ENCODE measurements at regions not wholly inside any gene's neighbourhood (a gene's known extent, or its start where the extent isn't known, plus 50 kb on each side); places are given as distances from the start of the nearest gene placed in this dataset.

- DNase-seq (ENCODE audit: low spot score): no peak
- H3K9ac ChIP-seq (ENCODE audit: low read depth in 1 of 2, low read length in 2 of 2): no peak overlapping the region
- no peaks in the 10 kb centered on the region for H3K4me1 ChIP-seq (ENCODE audit: control insufficient read depth in 4 of 4, insufficient read depth in 4 of 4, low read length in 3 of 4)
- WGBS: 55% methylated on average over 1 of the region's 1 CpG
- H3K27ac ChIP-seq (ENCODE audit: low read depth in 1 of 2, low read length in 2 of 2): no peak overlapping the region
- peaks cover 0 to 2% (median 0%) of the 10 kb centered on the region in 4 donors for H3K9me3 ChIP-seq (ENCODE audit: control insufficient read depth in 4 of 4, low read length in 3 of 4)
- no peaks in the 10 kb centered on the region for H3K36me3 ChIP-seq (ENCODE audit: control insufficient read depth in 4 of 4, insufficient read depth in 3 of 4, low read depth in 1 of 4, low read length in 3 of 4)
- no peak overlapping the region for H3K4me3 ChIP-seq (ENCODE audit: low read depth in 1 of 3, low read length in 3 of 3)
- TF ChIP-seq MAX (IDR thresholded peaks at IDR 0.05): no peak
- TF ChIP-seq, protein P1, sequence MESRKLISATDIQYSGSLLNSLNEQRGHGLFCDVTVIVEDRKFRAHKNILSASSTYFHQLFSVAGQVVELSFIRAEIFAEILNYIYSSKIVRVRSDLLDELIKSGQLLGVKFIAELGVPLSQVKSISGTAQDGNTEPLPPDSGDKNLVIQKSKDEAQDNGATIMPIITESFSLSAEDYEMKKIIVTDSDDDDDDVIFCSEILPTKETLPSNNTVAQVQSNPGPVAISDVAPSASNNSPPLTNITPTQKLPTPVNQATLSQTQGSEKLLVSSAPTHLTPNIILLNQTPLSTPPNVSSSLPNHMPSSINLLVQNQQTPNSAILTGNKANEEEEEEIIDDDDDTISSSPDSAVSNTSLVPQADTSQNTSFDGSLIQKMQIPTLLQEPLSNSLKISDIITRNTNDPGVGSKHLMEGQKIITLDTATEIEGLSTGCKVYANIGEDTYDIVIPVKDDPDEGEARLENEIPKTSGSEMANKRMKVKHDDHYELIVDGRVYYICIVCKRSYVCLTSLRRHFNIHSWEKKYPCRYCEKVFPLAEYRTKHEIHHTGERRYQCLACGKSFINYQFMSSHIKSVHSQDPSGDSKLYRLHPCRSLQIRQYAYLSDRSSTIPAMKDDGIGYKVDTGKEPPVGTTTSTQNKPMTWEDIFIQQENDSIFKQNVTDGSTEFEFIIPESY (IDR thresholded peaks at IDR 0.05): no peak
- TF ChIP-seq TAF1 (conservative IDR thresholded peaks at IDR 0.05): no peak
- TF ChIP-seq, protein P2, sequence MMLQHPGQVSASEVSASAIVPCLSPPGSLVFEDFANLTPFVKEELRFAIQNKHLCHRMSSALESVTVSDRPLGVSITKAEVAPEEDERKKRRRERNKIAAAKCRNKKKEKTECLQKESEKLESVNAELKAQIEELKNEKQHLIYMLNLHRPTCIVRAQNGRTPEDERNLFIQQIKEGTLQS (IDR thresholded peaks at IDR 0.05): no peak
- TF ChIP-seq RXRA (IDR thresholded peaks at IDR 0.05): no peak
- no peak for TF ChIP-seq JUND (IDR thresholded peaks at IDR 0.05)
- no peaks in the 10 kb centered on the region for H3K27me3 ChIP-seq (ENCODE audit: control insufficient read depth in 4 of 4, insufficient read depth in 4 of 4, low read length in 3 of 4)
Measured at GRCh38 chr4:144384408-144384807, 243.9 kb upstream of the GYPA start.

DNA sequence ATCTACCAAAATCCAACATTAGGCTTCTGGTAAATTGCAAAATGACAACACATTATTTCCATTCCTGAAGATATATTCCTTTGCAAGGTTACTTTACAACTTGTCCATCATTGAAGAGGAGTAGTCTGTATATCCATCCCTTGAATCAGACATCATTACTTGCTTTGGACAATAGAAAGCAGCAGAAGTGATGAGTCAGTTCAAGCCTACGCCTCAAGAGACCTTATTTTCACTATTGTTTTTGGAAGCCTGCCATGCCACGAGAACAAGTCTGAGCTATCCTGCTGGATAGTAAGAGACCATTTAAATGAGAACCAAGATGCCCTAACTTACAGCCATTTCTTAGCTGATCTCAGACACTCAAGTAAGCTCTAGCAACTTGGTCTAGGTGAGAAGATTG, 246.0 kb upstream of the HHIP start:
- no peak overlapping the region for H3K4me3 ChIP-seq (ENCODE audit: low read depth in 1 of 3, low read length in 3 of 3)
- 49% methylated on average over 2 of the region's 2 CpGs for WGBS
- DNase-seq (ENCODE audit: low spot score): no peak

More for the DNA sequence above, 246.0 kb upstream of the HHIP start:
- Histone ChIP-seq H3K36me3 (ENCODE audit: control insufficient read depth in 4 of 4, insufficient read depth in 3 of 4, low read depth in 1 of 4, low read length in 3 of 4) (no peaks in the 10 kb centered on the region), H3K4me1 (ENCODE audit: control insufficient read depth in 4 of 4, insufficient read depth in 4 of 4, low read length in 3 of 4) (no peaks in the 10 kb centered on the region), H3K9me3 (ENCODE audit: control insufficient read depth in 4 of 4, low read length in 3 of 4) (no peaks in the 10 kb centered on the region), H3K27ac (ENCODE audit: low read depth in 1 of 2, low read length in 2 of 2) (no peak overlapping the region), H3K27me3 (ENCODE audit: control insufficient read depth in 4 of 4, insufficient read depth in 4 of 4, low read length in 3 of 4) (no peaks in the 10 kb centered on the region), H3K9ac (ENCODE audit: low read depth in 1 of 2, low read length in 2 of 2) (no peak overlapping the region)
- TF ChIP-seq NR2F2 (IDR thresholded peaks at IDR 0.05): no peak
- TF ChIP-seq, protein P3, sequence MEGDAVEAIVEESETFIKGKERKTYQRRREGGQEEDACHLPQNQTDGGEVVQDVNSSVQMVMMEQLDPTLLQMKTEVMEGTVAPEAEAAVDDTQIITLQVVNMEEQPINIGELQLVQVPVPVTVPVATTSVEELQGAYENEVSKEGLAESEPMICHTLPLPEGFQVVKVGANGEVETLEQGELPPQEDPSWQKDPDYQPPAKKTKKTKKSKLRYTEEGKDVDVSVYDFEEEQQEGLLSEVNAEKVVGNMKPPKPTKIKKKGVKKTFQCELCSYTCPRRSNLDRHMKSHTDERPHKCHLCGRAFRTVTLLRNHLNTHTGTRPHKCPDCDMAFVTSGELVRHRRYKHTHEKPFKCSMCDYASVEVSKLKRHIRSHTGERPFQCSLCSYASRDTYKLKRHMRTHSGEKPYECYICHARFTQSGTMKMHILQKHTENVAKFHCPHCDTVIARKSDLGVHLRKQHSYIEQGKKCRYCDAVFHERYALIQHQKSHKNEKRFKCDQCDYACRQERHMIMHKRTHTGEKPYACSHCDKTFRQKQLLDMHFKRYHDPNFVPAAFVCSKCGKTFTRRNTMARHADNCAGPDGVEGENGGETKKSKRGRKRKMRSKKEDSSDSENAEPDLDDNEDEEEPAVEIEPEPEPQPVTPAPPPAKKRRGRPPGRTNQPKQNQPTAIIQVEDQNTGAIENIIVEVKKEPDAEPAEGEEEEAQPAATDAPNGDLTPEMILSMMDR (IDR thresholded peaks at IDR 0.05; ENCODE audit: low read depth, low read length, missing input control): no peak
- TF ChIP-seq RXRA (IDR thresholded peaks at IDR 0.05): no peak
- TF ChIP-seq, protein P4, sequence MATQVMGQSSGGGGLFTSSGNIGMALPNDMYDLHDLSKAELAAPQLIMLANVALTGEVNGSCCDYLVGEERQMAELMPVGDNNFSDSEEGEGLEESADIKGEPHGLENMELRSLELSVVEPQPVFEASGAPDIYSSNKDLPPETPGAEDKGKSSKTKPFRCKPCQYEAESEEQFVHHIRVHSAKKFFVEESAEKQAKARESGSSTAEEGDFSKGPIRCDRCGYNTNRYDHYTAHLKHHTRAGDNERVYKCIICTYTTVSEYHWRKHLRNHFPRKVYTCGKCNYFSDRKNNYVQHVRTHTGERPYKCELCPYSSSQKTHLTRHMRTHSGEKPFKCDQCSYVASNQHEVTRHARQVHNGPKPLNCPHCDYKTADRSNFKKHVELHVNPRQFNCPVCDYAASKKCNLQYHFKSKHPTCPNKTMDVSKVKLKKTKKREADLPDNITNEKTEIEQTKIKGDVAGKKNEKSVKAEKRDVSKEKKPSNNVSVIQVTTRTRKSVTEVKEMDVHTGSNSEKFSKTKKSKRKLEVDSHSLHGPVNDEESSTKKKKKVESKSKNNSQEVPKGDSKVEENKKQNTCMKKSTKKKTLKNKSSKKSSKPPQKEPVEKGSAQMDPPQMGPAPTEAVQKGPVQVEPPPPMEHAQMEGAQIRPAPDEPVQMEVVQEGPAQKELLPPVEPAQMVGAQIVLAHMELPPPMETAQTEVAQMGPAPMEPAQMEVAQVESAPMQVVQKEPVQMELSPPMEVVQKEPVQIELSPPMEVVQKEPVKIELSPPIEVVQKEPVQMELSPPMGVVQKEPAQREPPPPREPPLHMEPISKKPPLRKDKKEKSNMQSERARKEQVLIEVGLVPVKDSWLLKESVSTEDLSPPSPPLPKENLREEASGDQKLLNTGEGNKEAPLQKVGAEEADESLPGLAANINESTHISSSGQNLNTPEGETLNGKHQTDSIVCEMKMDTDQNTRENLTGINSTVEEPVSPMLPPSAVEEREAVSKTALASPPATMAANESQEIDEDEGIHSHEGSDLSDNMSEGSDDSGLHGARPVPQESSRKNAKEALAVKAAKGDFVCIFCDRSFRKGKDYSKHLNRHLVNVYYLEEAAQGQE (IDR thresholded peaks at IDR 0.05): no peak
- no peak for TF ChIP-seq GABPA (IDR thresholded peaks at IDR 0.05 in 1 of 2, conservative IDR thresholded peaks at IDR 0.05 in 1 of 2)
- no peak for TF ChIP-seq HNF4A (conservative IDR thresholded peaks at IDR 0.05)
- TF ChIP-seq, protein P2 (IDR thresholded peaks at IDR 0.05): no peak
- no peak for TF ChIP-seq FOXA2 (IDR thresholded peaks at IDR 0.05)
- TF ChIP-seq FOXA1 (IDR thresholded peaks at IDR 0.05): no peak
- no peak for TF ChIP-seq SP1 (IDR thresholded peaks at IDR 0.05)
- TF ChIP-seq, protein P1 (IDR thresholded peaks at IDR 0.05): no peak
- TF ChIP-seq TAF1 (conservative IDR thresholded peaks at IDR 0.05): no peak
- TF ChIP-seq EGR1 (IDR thresholded peaks at IDR 0.05; ENCODE audit: low read depth in 2 of 2): no peak
- no peak for TF ChIP-seq RAD21 (IDR thresholded peaks at IDR 0.05)
- no peak for TF ChIP-seq JUND (IDR thresholded peaks at IDR 0.05)
- no peak for TF ChIP-seq HNF4G (IDR thresholded peaks at IDR 0.05)
- TF ChIP-seq MAX (IDR thresholded peaks at IDR 0.05): no peak

All from liver (tissue), 8 donors.